Stimulated activated CD4-positive, alpha-beta T cell treated with anti-CD3 and anti-CD28 coated beads, Interleukin-1b, Interleukin-23, amount 100 ng/mL, for 4 hours (primary cell): ENCODE measurements at regions not wholly inside any gene's neighbourhood (a gene's known extent, or its start where the extent isn't known, plus 50 kb on each side); places are given as distances from the start of the nearest gene placed in this dataset.

Experiments used
- DNase-seq, 2 donors: peaks; one replicate each; pipeline ENCODE4 v3.0.0-alpha.2; 2020; ENCODE audit warnings: low read depth in 2 of 2

DNA sequence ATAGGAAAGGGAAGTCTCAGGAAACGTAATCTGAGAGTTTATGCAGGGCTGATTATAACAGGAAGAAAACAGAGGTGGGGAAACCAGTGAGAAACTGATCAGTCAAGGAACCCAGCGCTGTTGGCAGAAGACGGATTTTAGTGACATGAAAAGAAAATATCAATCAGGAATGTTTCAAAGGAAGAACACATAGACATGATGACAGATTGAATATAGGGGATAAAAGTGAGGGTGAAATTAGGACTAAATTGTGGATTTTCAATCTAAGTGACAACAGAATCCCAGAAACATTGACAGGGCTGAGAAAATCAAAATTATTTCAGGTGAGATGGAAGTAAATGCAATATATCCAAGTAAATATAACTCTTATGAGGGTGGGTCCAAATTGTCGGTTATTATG, 199.8 kb upstream of the CCDC150 start:
- DNase-seq: no peak

DNA sequence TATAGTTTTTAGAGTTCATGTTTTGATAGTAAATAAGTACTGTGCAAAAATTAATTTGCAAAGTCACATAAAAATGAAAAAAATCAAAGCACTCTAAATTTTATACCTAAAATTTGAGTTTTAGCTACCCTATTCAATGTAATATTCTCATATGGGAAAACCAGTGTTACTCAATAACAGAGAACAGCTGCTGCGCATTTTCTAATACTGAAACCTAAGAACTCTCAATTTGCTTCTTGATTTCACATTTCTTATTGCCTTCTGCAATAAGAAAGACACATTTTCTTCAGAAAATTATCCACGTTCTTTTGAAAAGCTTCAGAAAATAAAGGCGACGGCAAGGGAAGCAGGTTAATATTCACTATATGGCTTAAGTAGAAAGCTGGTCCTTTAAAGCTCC, 199.1 kb upstream of the CCDC150 start:
- no peak for DNase-seq

DNA sequence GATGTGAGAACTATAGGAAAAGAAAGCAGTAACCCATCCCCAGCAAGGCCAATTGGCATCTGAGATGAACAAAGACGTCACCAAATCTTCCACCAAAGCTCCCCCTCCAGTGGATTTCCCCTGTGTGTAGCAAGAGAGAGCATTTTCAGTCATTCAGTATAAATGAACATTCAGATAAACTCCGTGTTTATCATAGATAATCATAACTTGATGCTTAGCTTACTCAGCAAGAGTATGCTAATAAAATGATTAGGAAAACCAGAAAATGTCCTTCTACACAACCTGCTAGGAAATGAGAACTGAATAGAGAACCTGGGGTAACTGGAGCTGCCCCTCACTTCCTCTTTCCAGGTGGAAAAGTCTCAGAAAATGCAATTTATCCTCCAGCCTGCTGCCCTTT, 198.0 kb upstream of the CCDC150 start:
- DNase-seq: no peak

DNA sequence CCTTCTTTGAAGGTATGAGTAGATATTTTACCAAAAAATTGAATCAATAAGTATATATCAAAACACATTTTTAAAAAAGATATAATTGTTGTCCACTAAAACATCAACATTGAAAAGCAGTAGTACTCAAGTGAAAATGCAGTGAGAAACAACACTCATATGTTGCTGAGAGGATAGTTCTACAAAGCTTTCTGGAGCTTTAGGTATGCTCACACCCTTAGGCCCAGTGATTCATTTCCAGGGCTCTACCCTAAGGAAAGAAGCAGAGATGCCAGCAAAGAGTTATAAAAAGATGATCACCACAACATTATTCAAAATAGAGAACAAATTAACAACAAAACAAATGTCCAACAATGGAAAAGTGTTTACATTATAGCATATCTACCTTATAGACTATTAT, 197.3 kb upstream of the CCDC150 start:
- DNase-seq: no peak

DNA sequence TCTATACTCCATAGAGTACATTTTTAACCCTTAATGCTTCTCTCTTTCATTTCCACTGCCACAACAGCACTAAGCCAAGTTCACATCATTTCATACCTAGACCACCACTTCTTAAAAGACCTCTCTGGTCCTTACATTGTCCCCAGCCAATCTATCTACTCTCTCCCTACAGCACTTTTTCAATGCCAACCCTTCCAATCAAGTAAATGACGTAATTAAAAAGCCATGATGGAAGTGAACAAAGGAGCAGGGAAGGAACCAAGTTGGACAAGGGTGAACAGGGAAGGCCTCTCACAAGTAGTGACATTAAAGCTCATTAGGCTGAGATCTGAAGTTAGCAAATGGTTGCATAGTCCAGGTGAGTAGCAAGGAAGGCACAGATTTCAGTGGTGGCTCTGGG, 195.1 kb upstream of the CCDC150 start:
- no peak for DNase-seq

DNA sequence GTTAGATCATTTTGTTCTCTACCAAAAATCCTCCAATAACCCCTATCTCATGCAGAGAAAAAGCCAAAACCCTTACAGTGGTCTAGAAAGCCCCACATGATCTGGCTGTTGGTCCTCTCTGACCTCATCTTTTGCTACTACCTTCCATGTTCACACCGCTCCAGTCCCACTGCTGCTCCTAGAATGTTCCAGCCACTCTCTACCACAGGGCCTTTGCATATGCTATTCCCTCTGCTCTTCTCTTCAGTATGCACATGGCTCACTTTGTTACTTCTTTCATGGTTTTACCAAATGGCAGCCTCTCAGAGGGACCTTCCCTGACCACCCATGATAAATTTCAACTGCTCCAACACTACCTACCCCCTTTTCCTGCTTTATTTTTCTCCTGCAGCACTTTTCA, 193.5 kb upstream of the CCDC150 start:
- no peak for DNase-seq

DNA sequence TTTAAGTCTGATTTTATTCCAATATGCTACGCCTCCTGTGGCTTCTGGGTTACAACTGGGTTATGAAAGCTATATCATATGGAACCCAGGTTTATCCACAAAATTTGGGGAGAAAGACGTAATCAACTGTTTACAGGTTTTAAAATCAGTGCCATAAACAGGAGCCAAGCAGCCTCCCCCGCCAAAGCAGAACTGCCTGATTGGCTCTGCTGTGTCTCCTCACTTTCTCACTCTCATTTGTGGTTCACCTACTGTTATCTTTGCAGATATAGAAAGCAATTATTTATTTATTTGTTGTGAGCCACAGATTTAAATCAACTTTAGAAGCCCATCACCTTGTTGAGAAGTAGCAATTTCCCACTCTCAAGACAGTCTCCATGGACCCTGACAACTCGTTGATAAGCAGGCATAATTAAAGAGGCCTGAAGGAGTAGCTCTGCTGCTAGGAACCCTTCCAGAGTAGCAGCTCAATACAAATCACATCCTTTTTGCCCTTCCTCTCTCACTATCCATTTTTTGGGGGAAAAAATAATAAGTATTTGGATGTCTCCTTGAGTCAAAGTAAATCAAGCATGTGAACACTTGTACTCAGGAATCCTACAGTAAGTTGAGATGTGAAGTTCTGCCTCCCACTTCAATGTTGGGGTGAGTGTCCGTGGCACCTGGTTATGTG, 191.0 kb upstream of the CCDC150 start:
- DNase-seq: no peak

DNA sequence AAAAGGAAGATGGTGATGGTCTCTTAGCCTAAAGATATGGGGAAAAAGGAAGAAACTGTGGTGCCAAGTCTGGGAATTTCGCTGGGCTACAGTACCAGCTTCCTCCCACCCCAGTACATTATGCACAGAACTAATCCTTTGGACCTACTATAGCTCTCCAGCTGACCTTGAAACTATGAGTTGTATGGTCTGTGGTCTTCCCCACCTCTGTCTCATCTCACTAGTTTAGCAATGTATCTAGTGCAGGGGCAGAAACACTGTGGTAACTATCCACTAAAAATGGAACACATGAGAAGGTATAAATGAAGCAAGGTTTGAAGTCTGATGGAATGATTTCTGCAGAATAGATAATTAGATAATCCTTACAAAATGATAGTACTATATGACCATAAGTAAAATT, 190.4 kb upstream of the CCDC150 start:
- no peak for DNase-seq

DNA sequence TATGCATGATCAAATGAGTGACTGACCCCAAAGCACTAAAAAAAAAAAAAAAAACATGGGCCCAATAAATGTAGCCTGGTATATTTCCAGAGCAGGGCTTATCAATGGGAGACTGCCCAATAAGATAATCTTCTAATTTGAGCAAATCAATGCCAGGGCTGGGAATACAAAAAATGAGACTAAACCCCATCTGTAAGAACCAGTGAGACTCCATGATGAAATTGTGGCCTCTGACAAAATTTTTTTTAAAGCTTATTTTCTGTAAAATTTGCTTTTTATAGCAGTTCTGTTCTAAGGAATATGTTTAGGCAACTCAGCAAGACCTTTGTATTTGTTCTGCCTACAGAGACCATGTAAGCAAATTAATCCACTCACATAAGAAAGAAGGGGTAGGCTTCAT, 186.8 kb upstream of the CCDC150 start:
- DNase-seq: no peak

DNA sequence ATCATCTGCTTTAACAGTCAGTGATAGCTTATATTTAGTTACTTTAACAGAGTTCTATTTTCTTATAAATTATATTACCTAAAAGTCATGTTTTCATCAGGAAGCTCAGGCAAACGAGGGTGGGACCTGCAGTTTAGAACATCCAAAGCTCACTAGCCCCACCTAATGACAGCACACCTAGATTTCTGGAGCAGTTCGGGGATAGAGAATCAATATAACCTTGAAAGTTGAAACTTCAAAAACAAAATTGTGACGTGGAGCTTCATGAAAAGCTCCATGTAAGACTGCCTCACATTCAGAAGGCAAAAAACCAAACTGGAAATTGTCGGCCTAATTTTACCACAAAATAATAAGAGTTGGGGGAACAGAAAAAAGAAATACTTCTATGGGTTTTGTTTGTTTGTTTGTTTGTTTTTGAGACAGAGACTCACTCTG, 185.9 kb upstream of the CCDC150 start:
- peak in 1 of 2 donors; percentile 30 for DNase-seq

DNA sequence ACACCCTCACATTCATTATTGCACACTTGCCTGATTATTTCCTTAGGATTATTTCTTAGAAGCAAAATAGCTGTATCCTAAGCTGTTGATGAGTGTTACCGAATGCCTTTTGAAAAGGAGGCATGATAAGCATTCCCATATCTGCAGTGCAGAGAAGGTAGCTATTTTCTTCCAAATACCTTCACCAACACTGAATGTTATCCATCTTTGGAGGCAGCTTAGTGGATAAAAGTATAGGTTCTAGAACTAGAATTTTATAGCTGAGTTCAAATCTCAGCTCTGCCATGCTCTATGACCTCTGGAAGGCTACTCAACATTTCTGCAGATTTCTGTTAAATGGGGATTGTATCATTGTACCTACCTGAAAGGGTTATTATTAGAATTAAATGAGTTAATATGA, 185.0 kb upstream of the CCDC150 start:
- DNase-seq: no peak

DNA sequence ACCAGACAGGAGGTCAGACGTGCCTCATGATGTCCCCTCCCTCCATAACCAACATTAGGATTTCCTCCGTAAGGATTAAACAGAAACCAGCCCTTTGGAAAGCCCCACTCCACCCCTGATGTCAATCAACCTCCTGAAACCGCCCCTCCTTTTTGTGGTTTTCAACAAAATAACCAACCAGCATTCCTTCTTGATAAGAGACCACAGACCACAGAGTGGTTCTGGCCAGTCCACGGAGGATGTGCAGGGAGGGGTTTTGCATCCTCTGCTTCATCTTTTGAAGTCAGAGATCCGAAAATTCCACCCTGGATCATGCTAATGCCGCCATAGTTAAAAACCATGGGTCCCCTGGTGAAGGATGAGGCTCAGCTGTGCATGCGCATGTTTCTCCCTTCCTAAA, 180.0 kb upstream of the CCDC150 start:
- DNase-seq: no peak

DNA sequence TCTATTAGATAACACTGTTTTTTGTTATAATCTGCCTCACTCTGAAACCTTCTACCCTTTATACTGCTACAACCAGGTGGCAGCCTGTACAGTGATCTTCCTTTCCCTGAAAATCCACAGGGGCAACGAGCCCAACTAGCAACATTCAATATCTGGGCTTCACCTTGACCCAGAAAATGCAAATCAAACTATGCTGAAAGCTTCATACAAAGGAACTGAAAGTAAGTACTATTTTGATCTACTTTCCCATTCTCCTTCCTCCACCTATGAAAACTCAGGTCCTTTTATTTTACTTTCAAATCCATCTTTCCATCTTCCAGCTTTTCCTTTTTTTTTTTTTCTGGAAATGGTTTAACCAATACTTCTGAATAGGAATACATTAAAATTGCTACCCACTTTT, 175.8 kb upstream of the CCDC150 start:
- no peak for DNase-seq

DNA sequence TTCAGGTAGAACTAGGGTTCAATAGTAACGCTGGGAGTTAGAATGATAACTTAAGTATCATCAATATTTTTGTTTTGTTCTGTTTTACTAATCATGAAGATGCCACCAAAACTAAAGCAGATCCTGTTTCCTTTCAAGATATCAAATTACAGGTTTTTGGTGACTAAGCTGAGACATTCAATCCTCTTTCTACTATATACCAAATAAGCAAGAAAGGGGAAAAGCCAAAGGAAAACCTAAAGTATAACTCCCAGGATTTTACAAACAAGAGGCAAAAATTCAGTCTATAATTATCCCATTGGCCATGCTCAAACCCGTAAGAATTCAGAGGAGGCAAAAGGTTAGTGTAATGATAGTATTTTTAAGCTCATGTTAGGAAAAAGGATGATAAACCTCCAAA, 175.2 kb upstream of the CCDC150 start:
- no peak for DNase-seq

DNA sequence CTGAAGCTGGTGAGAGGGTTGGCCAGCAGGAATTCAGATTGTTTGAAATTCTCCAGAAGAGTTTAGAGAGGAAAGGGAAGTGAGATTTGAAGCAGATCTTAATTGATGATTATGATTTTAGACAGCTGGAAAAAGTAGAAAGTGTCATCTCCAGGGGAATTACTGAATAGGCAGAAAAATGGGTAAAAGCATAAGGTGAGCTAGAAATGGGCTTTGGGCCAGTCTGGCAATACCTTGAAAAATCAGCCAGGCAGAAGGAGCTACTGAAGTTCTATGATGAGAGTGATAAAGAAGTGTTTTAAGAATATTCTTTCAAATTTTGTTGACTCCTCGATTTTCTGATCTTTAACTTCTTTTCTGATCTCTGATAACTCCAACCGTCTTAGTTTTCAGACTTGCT, 172.9 kb upstream of the CCDC150 start:
- DNase-seq: no peak

DNA sequence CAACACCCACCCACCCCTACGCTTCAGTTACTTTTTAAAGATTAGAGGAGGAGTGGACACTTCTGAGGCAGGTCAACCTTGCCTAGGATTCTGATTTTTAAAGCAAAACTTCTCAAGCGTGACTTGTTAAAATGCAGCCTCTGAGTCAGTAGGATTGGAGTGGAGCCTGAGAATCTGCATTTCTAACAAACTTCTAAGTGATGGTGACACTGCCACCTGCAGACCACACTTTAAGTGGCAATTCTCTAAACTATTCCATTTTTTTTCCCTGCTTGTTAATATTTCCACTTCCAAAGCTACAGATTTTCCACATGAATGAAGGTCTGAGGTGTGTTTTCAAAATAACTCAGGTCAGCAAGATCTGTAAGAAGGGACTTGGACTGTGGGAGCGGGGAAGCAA, 171.1 kb upstream of the CCDC150 start:
- DNase-seq: no peak

DNA sequence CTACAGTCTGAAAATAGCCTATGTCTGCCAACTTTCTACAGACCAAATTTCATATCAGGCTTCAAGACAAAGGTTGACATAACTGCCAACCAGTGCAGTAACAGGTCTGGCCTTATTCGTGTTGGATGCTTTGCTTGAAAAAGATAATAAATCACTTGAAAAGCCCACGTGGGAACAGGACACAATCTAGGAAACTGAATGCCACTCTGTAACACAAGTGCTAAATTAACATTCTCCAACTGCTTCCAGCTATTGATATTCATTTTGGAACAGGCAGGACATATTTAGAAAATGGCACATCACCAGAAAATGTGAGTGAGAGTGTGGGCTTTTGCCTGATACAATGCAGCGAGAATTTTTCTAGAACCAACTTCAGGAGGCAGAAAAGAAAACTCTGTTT, 165.9 kb upstream of the CCDC150 start:
- DNase-seq: no peak

DNA sequence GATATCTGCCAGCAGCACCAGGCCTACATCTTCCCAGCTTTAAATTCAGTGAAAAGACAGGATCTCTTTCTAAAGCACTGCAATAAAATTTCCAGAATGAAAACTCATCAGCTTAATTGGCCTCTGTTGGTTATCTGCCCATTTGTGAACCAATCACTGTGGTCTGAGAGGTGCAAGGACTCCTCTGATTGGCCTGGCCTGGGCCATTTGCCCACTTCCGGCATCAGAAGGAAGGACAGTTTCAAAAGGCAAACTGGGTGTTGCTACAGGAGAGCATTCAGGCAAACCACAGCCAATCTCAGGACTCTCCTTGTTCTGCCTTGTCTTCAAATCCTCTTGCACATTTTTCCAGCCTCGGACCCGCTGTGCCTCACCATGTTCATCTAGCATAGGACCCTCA, 163.9 kb upstream of the CCDC150 start:
- DNase-seq: no peak

DNA sequence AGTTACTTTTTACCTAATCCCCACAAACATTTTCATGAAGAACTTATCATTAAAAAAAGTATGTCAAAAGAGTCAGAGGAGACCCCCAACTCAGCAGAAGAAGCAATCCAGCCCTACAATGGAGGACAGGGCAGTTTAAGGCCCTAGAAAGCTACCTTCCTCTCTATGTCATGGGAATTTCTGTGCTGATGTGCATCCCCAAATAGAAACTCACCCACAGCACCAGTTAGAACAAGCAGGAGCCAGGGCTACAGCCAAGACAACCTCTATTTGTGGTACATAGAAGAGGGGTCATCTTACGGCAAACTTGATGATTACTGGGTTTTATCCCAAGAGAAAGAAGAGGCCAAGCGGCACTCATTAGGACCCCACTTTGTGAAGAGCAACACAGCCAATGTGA, 160.9 kb upstream of the CCDC150 start:
- no peak for DNase-seq

DNA sequence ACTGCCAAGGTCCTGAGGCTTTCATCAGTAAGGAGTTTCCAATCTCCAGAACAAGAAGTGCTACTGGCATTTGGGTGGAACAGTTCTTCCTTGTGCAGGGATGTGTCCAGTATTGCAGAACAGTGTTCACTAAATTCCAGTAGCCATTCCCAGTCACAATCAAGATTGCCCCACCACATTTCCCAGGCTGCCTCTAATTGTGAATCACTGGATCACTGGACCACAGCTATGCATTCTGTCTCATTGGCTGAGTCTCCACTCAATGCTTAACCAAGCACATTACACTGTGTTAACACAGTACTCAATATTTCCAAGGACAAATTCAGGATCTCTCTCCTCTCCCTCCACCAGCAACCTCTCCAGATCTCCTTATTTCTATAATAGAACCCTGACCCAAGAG, 160.2 kb upstream of the CCDC150 start:
- DNase-seq: no peak

DNA sequence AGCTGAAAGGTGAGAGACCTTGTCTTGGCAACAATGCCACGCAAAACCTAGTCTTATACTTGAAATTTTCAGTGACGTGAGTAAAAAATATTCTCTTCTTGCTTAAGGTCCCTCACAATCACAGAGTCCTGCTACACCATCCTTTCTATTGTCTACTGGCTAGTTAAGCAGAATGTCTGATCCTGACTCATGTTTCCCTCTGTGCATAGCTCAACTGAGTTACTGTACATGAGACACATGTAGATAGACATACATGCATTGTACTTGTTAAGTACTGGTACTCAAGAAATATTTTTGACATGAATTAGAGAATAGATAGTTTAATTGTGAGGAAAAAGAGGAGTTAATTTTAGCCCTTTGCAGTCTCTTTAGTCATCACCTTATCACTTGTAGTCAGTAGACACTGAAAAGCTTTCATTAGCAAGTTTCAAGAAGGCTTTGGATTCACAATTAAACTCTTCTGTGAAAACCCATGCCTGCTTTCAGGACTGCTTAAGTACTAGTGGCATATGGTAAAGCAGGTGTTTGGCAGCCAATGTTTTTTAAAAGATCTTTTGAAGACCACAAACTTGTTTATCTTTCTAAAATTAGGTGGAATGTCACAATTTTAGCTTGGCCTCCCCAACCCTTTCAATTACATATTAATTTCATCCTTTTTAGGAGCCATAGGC, 158.7 kb upstream of the CCDC150 start:
- no peak for DNase-seq

DNA sequence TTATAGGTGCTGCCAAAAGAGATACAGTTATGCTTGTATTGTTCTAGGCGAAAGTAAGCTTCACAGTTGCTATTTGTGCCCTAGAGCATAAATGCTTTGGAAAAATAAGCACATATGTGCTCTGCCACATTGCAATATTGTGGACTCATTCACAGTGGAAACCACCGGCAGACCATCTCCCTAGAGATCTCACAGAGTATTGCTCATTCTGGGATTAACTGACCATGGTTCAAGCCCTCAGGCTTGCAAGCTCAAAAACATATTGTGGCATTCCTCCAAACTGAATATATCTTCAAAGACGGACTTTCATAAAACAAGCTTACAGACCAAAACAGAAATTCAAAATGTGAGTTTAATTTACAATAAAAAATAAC, 158.2 kb upstream of the CCDC150 start:
- DNase-seq: no peak

DNA sequence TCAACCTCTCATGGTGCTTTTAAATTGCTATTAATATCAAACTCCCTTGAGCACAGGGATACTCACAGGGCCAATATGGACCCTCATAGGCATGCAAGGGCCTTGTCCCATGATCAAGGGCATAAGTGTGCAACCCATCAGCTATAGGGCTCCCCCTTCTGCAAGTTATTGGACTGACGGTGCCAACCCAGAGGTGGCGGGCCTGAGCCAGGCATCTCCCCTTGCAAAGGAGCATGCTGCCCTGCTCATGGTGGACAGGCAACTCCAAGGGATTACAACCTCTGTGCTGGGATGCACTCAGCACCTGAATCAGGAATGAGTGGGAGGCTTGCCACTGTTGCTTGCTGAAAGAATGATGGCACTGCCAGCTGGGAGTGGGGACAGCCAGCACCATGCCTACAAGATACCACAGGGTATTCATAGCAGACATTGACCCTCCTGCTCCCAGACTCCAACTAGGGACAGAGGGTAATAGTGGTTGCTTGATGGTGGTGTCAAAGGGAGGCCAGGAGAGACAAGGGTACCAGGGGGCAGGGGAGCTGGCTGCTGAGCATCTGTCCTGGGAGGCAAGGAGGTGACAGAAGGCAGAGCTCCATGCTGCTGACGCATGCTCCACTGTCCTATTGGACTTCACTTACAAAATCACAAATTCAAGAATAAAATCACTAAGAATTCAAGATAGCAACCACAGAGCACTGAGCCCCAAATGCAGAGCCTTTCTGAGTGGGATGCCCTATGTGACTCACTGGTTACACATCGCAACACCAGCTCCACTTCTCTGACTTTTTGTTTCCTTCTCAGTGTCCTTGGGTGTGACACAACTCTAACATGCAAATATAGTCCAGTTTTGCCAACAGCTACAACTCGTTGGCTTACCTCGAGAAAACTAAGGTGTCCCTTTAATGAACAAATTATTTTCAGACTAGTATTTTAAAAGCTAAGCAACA, 157.1 kb upstream of the CCDC150 start:
- DNase-seq: no peak
